ENCODE measurements at regions not wholly inside any gene's neighbourhood (a gene's known extent, or its start where the extent isn't known, plus 50 kb on each side); places are given as distances from the start of the nearest gene placed in this dataset.

DNA sequence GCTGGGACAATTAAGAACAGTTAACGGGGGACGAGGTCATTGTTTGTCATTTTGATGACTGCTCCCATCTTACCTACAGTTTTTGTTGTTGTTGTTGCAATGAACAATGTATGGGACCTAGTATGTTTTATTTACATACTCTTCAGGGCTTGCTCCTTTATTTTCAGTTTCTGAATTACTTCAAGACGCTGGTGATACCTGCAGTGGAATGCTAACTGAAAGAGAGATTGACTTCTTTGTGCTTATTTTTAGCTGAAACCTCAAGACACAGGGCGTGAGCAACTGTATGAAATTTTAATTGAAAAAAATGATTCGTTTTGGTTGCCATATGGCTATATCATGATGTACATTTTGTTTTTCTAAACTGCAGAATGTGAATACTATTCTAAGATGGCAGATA, 297.9 kb downstream of the EDEM1 start:
- H3K4me3 ChIP-seq (ENCODE audit: low read depth, poor library complexity, severe bottlenecking): no peak overlapping the region
- no peak for DNase-seq (ENCODE audit: low spot score in 2 of 2)
- no peak for TF ChIP-seq POLR2A (IDR thresholded peaks at IDR 0.05)
- TF ChIP-seq, protein P1, sequence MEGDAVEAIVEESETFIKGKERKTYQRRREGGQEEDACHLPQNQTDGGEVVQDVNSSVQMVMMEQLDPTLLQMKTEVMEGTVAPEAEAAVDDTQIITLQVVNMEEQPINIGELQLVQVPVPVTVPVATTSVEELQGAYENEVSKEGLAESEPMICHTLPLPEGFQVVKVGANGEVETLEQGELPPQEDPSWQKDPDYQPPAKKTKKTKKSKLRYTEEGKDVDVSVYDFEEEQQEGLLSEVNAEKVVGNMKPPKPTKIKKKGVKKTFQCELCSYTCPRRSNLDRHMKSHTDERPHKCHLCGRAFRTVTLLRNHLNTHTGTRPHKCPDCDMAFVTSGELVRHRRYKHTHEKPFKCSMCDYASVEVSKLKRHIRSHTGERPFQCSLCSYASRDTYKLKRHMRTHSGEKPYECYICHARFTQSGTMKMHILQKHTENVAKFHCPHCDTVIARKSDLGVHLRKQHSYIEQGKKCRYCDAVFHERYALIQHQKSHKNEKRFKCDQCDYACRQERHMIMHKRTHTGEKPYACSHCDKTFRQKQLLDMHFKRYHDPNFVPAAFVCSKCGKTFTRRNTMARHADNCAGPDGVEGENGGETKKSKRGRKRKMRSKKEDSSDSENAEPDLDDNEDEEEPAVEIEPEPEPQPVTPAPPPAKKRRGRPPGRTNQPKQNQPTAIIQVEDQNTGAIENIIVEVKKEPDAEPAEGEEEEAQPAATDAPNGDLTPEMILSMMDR (IDR thresholded peaks at IDR 0.05): no peak
- intact Hi-C loops (cut with DNase I; ENCODE audit: low total_unique reads): no loop called here
- WGBS, 2 donors: 73 to 75% methylated on average over 5 of the region's 5 CpGs

DNA sequence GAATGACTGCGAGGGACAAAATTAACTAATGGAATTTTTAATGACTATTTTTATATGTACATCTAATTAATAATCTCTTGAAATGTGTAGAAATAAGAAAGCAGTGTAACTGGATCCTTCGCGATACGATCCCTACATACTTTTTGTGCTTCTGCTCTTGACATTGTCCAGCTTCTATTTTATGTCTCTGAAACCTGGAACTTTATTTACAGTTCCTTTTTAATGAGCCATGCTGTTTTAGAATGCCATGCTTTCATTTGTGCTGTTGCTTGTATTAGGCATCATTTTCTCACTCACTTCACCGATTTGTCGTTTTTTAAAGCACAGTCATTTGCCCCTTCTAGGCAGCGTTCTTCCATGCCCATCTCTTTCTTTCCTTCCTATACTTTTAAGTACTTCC, 301.3 kb downstream of the EDEM1 start:
- no peak for DNase-seq (ENCODE audit: low spot score in 2 of 2)
- intact Hi-C loops (cut with DNase I; ENCODE audit: low total_unique reads): no loop called here
- TF ChIP-seq, protein P1 (IDR thresholded peaks at IDR 0.05): no peak
- TF ChIP-seq POLR2A (IDR thresholded peaks at IDR 0.05): no peak
- WGBS, 2 donors: 88 to 92% methylated on average over 7 of the region's 7 CpGs
- no peak overlapping the region for H3K4me3 ChIP-seq (ENCODE audit: low read depth, poor library complexity, severe bottlenecking)

DNA sequence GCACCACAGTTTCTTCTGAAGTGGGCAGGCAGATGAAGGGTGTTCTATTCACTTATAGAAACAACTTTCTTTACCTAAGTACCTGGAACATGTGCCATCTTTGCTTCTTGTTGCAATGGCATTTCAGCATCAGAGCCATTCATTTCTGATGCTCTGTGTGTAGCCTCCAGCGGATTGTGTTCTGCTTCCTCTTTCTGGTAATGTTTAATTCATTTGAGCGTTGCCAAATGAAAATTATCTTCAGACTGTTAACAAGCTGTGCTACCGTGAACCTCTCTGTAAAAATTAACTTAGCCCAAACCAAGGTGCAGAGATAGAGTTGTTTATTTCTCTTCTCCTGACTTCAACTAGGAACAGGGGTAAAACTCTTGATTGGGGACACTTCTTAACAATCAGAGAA, 302.0 kb downstream of the EDEM1 start:
- intact Hi-C loops (cut with DNase I; ENCODE audit: low total_unique reads): no loop called here
- WGBS, 2 donors: 44 to 68% methylated on average over 3 of the region's 3 CpGs

DNA sequence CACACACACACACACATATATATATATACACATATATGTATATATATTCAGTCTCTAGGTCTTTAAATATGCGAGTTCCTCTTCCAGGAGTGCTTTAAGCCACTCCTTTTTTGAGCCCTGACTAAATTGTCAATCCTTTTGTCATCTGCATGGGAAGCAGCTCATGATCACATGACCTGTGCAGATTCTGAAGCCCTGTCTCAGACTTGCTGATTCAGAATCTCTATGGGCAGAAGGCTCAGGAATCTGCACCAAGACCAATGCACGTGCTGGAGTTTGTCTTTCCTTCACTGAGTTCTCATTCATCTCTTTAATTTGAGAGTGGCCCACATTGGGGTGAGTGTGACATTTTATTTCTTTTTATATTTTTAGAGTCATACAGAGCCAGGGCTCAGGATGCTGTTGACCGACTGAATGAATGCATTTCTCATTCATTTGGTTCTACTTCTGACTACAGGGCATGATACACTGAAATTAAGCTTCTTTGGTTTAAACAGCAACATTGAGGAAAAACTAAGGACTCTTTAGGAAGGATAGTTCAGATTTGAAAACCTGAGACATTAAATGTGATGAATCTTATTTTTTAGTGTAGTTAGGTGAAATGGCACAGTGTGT, 307.5 kb downstream of the EDEM1 start:
- intact Hi-C loops (cut with DNase I; ENCODE audit: low total_unique reads): no loop called here
- no peak for TF ChIP-seq POLR2A (IDR thresholded peaks at IDR 0.05)
- TF ChIP-seq, protein P1 (IDR thresholded peaks at IDR 0.05): no peak
- DNase-seq (ENCODE audit: low spot score in 2 of 2): no peak
- WGBS, 2 donors: 72 to 82% methylated on average over 3 of the region's 3 CpGs
- no peak overlapping the region for H3K4me3 ChIP-seq (ENCODE audit: low read depth, poor library complexity, severe bottlenecking)

More for the DNA sequence above, 302.0 kb downstream of the EDEM1 start:
- no peak for DNase-seq (ENCODE audit: low spot score in 2 of 2)
- TF ChIP-seq, protein P1 (IDR thresholded peaks at IDR 0.05): no peak
- no peak for TF ChIP-seq POLR2A (IDR thresholded peaks at IDR 0.05)
- H3K4me3 ChIP-seq (ENCODE audit: low read depth, poor library complexity, severe bottlenecking): no peak overlapping the region

DNA sequence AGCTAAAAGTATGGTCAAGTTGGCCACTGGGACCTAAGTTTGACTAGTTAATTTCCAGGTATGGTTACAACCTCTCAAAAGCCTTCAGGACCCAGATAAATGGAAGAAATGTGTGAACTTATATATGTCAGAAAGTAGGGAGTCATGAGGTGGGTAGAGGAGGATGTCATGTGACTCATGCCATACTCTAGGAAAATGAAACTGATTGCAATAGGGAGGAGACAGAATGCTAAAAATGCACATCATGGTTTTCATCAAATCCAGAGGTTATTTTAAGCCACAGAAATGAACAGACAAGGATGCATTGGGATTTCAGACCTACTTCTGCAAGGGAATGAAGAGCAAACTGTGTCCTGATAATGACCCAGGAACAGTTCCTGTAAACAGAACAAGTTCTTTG, 310.0 kb downstream of the EDEM1 start:
- DNase-seq (ENCODE audit: low spot score in 2 of 2): no peak
- no peak for TF ChIP-seq POLR2A (IDR thresholded peaks at IDR 0.05)
- TF ChIP-seq, protein P1 (IDR thresholded peaks at IDR 0.05): no peak
- intact Hi-C loops (cut with DNase I; ENCODE audit: low total_unique reads): no loop called here
- H3K4me3 ChIP-seq (ENCODE audit: low read depth, poor library complexity, severe bottlenecking): no peak overlapping the region

DNA sequence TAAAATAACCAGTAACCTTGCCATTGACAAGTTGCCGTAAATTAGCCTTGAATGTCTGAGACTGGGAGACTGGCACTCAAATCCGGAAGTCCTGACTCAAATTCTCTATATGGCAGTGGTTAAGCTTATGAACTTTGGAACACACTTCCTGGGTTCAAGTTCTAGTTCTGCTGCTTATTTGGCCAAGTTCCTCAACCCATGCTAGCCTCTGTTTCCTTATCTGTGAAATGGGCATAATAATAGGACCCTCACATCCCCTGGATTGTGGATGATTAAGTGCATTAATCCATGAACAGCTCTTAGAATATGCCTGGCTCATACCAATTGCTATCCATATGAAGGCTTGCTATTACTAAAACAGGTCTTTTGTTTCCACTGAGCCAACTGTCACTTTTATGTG, 311.5 kb downstream of the EDEM1 start:
- intact Hi-C loops (cut with DNase I; ENCODE audit: low total_unique reads): no loop called here
- 84 to 88% methylated on average over 2 of the region's 2 CpGs for WGBS, 2 donors
- no peak overlapping the region for H3K4me3 ChIP-seq (ENCODE audit: low read depth, poor library complexity, severe bottlenecking)
- TF ChIP-seq, protein P1 (IDR thresholded peaks at IDR 0.05): no peak
- TF ChIP-seq POLR2A (IDR thresholded peaks at IDR 0.05): no peak
- DNase-seq (ENCODE audit: low spot score in 2 of 2): no peak
